Left ventricle myocardium inferior (tissue), 1 donor: ENCODE measurements at regions not wholly inside any gene's neighbourhood (a gene's known extent, or its start where the extent isn't known, plus 50 kb on each side); places are given as distances from the start of the nearest gene placed in this dataset.

Source experiments
- DNase-seq: peaks from one replicate; pipeline ENCODE4 v3.0.0-alpha.2; 2020
- H3K27ac ChIP-seq: fragments of 200-600 bp; replicated peaks from 2 replicates; pipeline ENCODE4 v1.8.0; 2021
- H3K27me3 ChIP-seq: fragments of 200-600 bp; 2 replicates; pipeline ENCODE4 v1.8.0; 2021; ENCODE audit warnings: low read depth
- H3K36me3 ChIP-seq: fragments of 200-600 bp; 2 replicates; pipeline ENCODE4 v1.8.0; 2021
- H3K4me1 ChIP-seq: fragments of 200-600 bp; 2 replicates; pipeline ENCODE4 v1.8.0; 2021
- H3K4me3 ChIP-seq: fragments of 200-600 bp; 2 replicates; pipeline ENCODE4 v1.8.0; 2021; ENCODE audit warnings: mild to moderate bottlenecking, moderate library complexity
- H3K9me3 ChIP-seq: fragments of 200-600 bp; replicated peaks from 2 replicates; pipeline ENCODE4 v1.8.0; 2021
- CTCF ChIP-seq: fragments of 200-600 bp; IDR thresholded peaks from 2 replicates; pipeline ENCODE4 v1.8.0; 2021; ENCODE audit warnings: antibody characterized with exemption, mild to moderate bottlenecking, borderline replicate concordance
- intact Hi-C: fragments of 100-400 bp; cut with micrococcal nuclease; formaldehyde crosslinking; loops from one replicate; pipeline ENCODE4 v1.11.0; 2022
- donor health status: DM: no; HTN: yes; CAD: no; lungs with severe emphysema.

- no peak for DNase-seq
- Histone ChIP-seq H3K9me3 (no peaks in the 10 kb centered on the region), H3K4me3 (no peak overlapping the region), H3K27ac (no peak overlapping the region), H3K27me3 (peaks cover 94% of the 10 kb centered on the region), H3K4me1 (no peaks in the 10 kb centered on the region), H3K36me3 (no peaks in the 10 kb centered on the region)
- intact Hi-C loops, result no loop called here
- TF ChIP-seq CTCF, result no peak
Observed at GRCh38 chr2:118763797-118764196, 83.7 kb downstream of the EN1 start.

GRCh38 chr2:118762290-118762689, 85.2 kb downstream of the EN1 start:
- H3K4me3 ChIP-seq, result no peak overlapping the region
- no peaks in the 10 kb centered on the region for H3K36me3 ChIP-seq
- no peak for DNase-seq
- H3K27me3 ChIP-seq, result peaks cover 91% of the 10 kb centered on the region
- TF ChIP-seq CTCF, result no peak
- H3K4me1 ChIP-seq, result no peaks in the 10 kb centered on the region
- intact Hi-C loops, result no loop called here
- H3K27ac ChIP-seq, result no peak overlapping the region
- H3K9me3 ChIP-seq, result no peaks in the 10 kb centered on the region

GRCh38 chr2:118761771-118762170, 85.7 kb downstream of the EN1 start:
- no peak for DNase-seq
- no peak for TF ChIP-seq CTCF
- H3K27ac ChIP-seq, result no peak overlapping the region
- no peak overlapping the region for H3K4me3 ChIP-seq
- peaks cover 91% of the 10 kb centered on the region for H3K27me3 ChIP-seq
- no peaks in the 10 kb centered on the region for H3K36me3 ChIP-seq
- H3K9me3 ChIP-seq, result no peaks in the 10 kb centered on the region
- intact Hi-C loops, result no loop called here
- no peaks in the 10 kb centered on the region for H3K4me1 ChIP-seq

- peaks cover 70% of the 10 kb centered on the region for H3K27me3 ChIP-seq
- no peak overlapping the region for H3K27ac ChIP-seq
- H3K36me3 ChIP-seq, result no peaks in the 10 kb centered on the region
- DNase-seq, result no peak
- H3K9me3 ChIP-seq, result no peaks in the 10 kb centered on the region
- H3K4me1 ChIP-seq, result no peaks in the 10 kb centered on the region
- no peak overlapping the region for H3K4me3 ChIP-seq
- intact Hi-C loops, result no loop called here
- no peak for TF ChIP-seq CTCF
Observed at GRCh38 chr2:118755901-118756300, 91.5 kb downstream of the EN1 start.

GRCh38 chr2:118755384-118755783, 92.1 kb downstream of the EN1 start:
- Histone ChIP-seq H3K27me3 (peaks cover 69% of the 10 kb centered on the region), H3K9me3 (no peaks in the 10 kb centered on the region), H3K4me1 (no peaks in the 10 kb centered on the region), H3K27ac (no peak overlapping the region), H3K36me3 (no peaks in the 10 kb centered on the region), H3K4me3 (no peak overlapping the region)
- DNase-seq, result no peak
- intact Hi-C loops, result no loop called here
- no peak for TF ChIP-seq CTCF
